SK-N-SH treated with all-trans-retinoic acid at 6 μM for 48 hours (cell line): ENCODE measurements at regions not wholly inside any gene's neighbourhood (a gene's known extent, or its start where the extent isn't known, plus 50 kb on each side); places are given as distances from the start of the nearest gene placed in this dataset.

Source experiments
- ISL1 ChIP-seq: fragments of 250-450 bp; sonication (Bioruptor Pico); IDR thresholded peaks from 2 replicates; pipeline ENCODE4 v2.1.2; 2022; ENCODE audit warnings: mild to moderate bottlenecking, moderate library complexity
- PATZ1 ChIP-seq: fragments of 250-450 bp; sonication (Bioruptor Pico); IDR thresholded peaks from 2 replicates; pipeline ENCODE4 v1.8.0; 2020; ENCODE audit warnings: mild to moderate bottlenecking, moderate library complexity, borderline replicate concordance
- PPARA ChIP-seq: fragments of 250-450 bp; sonication (Bioruptor Pico); IDR thresholded peaks from 2 replicates; pipeline ENCODE4 v1.5.0; 2020; ENCODE audit warnings: mild to moderate bottlenecking, borderline replicate concordance
- ZC3H10 ChIP-seq: fragments of 250-450 bp; sonication (Bioruptor Pico); IDR thresholded peaks from 2 replicates; pipeline ENCODE4 v1.5.1; 2021; ENCODE audit warnings: mild to moderate bottlenecking, moderate library complexity

DNA sequence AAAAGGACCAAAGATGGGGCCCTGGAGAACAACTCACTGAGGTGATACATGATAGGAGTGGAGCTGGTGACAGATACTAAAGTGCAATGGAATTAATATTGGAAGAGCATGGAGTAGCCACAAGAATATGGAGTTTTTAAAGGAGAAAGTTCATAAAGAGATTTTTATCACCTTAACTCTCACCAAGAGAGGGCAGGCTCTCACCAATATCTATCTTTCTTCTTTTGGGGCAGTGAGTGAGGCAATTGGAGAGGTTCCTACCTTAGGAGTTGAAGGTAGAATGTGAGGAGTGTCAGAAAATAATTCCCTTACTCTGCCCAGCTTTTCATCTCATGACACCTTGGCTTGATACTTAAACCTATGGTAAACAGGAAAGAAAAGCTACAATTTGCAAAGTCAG lies 233.7 kb upstream of the CWC22 start:
- TF ChIP-seq ISL1 (CRISPR knock-in tag) (no peak), ZC3H10 (CRISPR knock-in tag) (no peak), PATZ1 (CRISPR knock-in tag) (no peak), PPARA (CRISPR knock-in tag) (no peak)
